Fibroblast of villous mesenchyme (primary cell): ENCODE measurements at regions not wholly inside any gene's neighbourhood (a gene's known extent, or its start where the extent isn't known, plus 50 kb on each side); places are given as distances from the start of the nearest gene placed in this dataset.

ENCODE experiments used
- DNase-seq: peaks from one replicate; pipeline ENCODE4 v3.0.0-alpha.2; 2010; ENCODE audit warnings: low read depth
- H3K4me3 ChIP-seq: 2 replicates; pipeline ENCODE4 v1.5.1; 2011; ENCODE audit warnings: low read depth, mild to moderate bottlenecking, low read length
- TF ChIP-seq, protein P1 (sequence below): IDR thresholded peaks from 2 replicates; pipeline ENCODE4 v1.5.1; 2012; ENCODE audit warnings: low read depth, mild to moderate bottlenecking, low read length; ENCODE audit not compliant: insufficient read depth

DNA sequence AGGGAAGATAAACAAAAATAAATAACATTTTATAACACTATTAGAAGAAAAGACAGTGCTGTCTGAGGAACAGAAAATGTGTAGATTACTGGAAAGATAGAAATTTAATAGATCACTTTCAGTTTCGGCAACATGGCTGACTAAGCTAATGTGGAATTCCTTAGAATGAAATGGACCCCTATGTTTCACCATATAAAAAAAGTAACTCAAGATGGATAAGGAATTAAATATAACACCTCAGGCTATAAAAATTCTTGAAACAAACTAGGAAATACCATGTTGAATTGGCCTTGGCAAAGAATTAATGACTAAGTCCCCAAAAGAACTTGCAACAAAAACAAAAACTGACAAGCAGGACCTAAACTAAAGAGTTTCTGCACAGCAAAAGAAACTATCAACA is 558.3 kb downstream of the CHSY3 start:
- DNase-seq = no peak
- no peak overlapping the region for H3K4me3 ChIP-seq

GRCh38 chr5:130455175-130455574 is 550.9 kb downstream of the CHSY3 start:
- TF ChIP-seq, protein P1, sequence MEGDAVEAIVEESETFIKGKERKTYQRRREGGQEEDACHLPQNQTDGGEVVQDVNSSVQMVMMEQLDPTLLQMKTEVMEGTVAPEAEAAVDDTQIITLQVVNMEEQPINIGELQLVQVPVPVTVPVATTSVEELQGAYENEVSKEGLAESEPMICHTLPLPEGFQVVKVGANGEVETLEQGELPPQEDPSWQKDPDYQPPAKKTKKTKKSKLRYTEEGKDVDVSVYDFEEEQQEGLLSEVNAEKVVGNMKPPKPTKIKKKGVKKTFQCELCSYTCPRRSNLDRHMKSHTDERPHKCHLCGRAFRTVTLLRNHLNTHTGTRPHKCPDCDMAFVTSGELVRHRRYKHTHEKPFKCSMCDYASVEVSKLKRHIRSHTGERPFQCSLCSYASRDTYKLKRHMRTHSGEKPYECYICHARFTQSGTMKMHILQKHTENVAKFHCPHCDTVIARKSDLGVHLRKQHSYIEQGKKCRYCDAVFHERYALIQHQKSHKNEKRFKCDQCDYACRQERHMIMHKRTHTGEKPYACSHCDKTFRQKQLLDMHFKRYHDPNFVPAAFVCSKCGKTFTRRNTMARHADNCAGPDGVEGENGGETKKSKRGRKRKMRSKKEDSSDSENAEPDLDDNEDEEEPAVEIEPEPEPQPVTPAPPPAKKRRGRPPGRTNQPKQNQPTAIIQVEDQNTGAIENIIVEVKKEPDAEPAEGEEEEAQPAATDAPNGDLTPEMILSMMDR = no peak
- DNase-seq = no peak
- no peak overlapping the region for H3K4me3 ChIP-seq

More for the DNA sequence above, 558.3 kb downstream of the CHSY3 start:
- TF ChIP-seq, protein P1 = no peak

- TF ChIP-seq, protein P1 = no peak
- DNase-seq = no peak
- no peak overlapping the region for H3K4me3 ChIP-seq
Observed at GRCh38 chr5:130452744-130453143, 548.5 kb downstream of the CHSY3 start.

DNA sequence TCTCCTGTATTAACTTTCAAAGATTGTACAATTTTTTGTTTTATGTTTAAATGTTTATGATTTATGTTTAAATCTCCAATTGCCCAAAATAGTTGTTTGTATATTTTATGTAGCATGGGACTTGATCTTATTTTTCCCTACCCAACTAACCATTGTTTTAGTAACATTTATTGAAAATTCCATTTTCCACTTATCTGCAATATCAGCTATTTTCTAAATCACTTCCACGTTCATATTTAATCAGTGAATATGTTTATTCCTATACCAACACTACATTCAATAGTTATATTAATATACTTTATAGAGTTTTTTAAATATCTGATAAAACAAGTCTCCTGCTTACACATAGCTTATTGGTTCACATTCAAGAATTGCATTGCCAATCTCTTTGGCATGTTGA is 532.2 kb downstream of the CHSY3 start:
- no peak for DNase-seq
- TF ChIP-seq, protein P1 = no peak
- no peak overlapping the region for H3K4me3 ChIP-seq

DNA sequence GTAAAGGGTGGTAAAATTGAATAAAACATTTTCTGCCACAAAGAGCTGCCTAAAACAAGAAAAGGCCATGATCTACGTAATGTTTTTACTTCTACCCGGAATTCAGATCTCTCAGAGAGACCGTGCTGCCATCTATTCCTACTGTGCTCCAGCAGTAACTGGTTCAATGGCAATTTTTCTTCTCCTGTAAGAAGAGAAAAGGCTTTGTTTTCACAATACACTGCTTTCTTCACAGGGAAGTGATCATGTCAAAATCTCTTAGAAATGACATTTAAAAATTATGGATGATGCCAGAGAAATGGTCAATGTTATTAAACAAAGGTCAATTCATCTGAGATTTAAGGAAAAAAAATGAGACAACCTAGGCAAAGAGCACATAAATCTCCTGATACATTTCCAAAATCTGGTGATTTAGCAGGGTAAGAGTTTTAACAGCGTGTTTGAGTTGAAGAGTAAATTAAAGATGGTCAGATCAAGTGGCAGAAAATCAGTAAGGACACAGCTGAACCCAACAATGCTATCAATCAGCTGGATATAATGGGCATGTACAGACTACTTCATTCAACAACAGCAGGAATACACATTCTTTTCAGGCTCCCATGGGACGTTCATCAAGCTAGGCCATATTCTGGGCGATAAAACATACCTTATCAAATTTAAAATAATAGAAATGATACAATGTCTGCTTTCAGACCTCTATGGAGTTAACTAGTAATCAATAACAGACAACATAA is 523.1 kb downstream of the CHSY3 start:
- DNase-seq = no peak
- TF ChIP-seq, protein P1 = no peak
- no peak overlapping the region for H3K4me3 ChIP-seq

DNA sequence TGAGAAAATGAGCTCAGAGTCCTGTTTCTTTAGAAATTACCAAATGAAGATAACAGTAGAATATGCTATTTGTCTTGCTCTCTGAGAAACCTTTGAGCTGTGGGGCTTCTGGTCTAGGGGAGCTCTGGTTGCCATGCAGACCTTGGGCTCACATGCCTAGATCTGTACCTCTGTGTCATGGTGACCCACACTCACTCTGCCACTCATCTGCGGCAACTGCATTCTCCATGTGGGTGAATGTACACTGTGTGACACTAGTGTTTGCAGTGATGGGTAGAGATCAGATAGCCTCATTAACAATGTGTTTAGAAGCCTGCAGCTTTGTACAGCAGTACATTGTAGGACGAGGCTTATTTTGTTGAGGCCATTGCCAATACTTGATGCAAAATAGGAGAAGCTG is 521.2 kb downstream of the CHSY3 start:
- no peak overlapping the region for H3K4me3 ChIP-seq
- no peak for DNase-seq
- TF ChIP-seq, protein P1 = no peak

DNA sequence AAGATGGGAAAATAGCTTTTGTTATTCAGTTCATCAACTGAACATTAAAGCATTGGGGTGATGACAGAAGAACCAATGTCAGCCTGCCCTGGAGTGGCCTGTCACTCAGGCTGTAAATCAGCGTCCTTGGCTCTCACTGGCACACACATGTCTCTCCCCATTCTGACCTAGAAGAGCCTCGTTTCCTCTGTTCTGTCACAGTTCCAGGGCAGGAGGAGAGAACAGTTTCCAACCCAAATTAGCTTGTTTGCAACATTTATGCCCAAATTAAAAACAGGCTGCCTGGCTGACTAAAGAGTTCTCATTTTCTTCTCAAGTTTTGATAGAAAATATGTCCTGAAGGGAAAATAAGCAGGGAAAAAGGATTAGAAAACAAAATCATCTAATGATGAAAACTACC is 520.1 kb downstream of the CHSY3 start:
- no peak overlapping the region for H3K4me3 ChIP-seq
- TF ChIP-seq, protein P1 = no peak
- no peak for DNase-seq
